Activated T-cell treated with anti-CD3 and anti-CD28 coated beads, Interleukin-2, amount 50 U/mL, for 24 hours (primary cell): ENCODE measurements at regions not wholly inside any gene's neighbourhood (a gene's known extent, or its start where the extent isn't known, plus 50 kb on each side); places are given as distances from the start of the nearest gene placed in this dataset.
"Not testable (repeated sequence)": the region's sequence is repeated elsewhere in the genome, so short reads cannot be mapped to it uniquely, and the experiment has no call there.

Experiments used
- DNase-seq: peaks from one replicate; pipeline ENCODE4 v3.0.0-alpha.2; 2020
- H3K27ac Mint-ChIP-seq: 2 replicates; pipeline ENCODE4 v1.8.0; 2020; ENCODE audit warnings: mild to moderate bottlenecking, mixed read lengths
- H3K27me3 Mint-ChIP-seq: 2 replicates; pipeline ENCODE4 v1.8.0; 2020; ENCODE audit warnings: mixed read lengths
- H3K36me3 Mint-ChIP-seq: 2 replicates; pipeline ENCODE4 v1.8.0; 2020; ENCODE audit warnings: low read depth, mixed read lengths
- H3K4me1 Mint-ChIP-seq: 2 replicates; pipeline ENCODE4 v1.8.0; 2020; ENCODE audit warnings: low read depth, mixed read lengths
- H3K4me3 Mint-ChIP-seq: 2 replicates; pipeline ENCODE4 v1.8.0; 2020; ENCODE audit warnings: mild to moderate bottlenecking, moderate library complexity, mixed read lengths
- H3K9me3 Mint-ChIP-seq: 2 replicates; pipeline ENCODE4 v1.8.0; 2020; ENCODE audit warnings: mixed read lengths

DNA sequence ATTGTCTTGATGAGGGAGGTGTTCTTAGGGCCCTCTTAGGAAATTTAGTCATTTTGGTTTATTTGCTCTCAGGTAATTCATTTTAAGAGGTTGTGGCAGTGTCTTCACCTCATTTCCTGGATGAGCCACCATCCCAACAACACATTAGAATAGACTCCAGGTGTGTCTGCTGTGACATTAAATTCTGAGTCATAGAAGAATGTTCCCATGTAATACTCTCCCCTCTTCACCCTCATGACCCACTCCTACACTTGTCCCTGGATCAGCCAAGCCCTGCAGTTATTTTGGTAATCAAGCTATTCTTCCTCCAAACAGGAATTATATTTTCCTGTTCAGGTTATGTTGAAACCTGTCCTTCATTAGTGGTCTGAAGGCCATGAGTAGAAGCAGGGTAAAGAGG, 944.1 kb downstream of the SORCS3 start:
- Mint-ChIP-seq H3K4me1 (no peaks in the 10 kb centered on the region), H3K4me3 (no peak overlapping the region), H3K27me3 (no peaks in the 10 kb centered on the region), H3K9me3 (peaks cover 16% of the 10 kb centered on the region), H3K36me3 (no peaks in the 10 kb centered on the region), H3K27ac (no peak overlapping the region)
- DNase-seq: no peak

- Mint-ChIP-seq H3K27ac (no peak overlapping the region), H3K27me3 (no peaks in the 10 kb centered on the region), H3K36me3 (no peaks in the 10 kb centered on the region), H3K4me1 (no peaks in the 10 kb centered on the region), H3K4me3 (no peak overlapping the region), H3K9me3 (peaks cover 25% of the 10 kb centered on the region)
- no peak for DNase-seq
Measured at GRCh38 chr10:105579112-105579511, 938.0 kb downstream of the SORCS3 start.

- no peaks in the 10 kb centered on the region for H3K36me3 Mint-ChIP-seq
- H3K27ac Mint-ChIP-seq: no peak overlapping the region
- H3K9me3 Mint-ChIP-seq: peaks cover 29% of the 10 kb centered on the region
Measured at GRCh38 chr10:105577865-105578607, 936.9 kb downstream of the SORCS3 start.

DNA sequence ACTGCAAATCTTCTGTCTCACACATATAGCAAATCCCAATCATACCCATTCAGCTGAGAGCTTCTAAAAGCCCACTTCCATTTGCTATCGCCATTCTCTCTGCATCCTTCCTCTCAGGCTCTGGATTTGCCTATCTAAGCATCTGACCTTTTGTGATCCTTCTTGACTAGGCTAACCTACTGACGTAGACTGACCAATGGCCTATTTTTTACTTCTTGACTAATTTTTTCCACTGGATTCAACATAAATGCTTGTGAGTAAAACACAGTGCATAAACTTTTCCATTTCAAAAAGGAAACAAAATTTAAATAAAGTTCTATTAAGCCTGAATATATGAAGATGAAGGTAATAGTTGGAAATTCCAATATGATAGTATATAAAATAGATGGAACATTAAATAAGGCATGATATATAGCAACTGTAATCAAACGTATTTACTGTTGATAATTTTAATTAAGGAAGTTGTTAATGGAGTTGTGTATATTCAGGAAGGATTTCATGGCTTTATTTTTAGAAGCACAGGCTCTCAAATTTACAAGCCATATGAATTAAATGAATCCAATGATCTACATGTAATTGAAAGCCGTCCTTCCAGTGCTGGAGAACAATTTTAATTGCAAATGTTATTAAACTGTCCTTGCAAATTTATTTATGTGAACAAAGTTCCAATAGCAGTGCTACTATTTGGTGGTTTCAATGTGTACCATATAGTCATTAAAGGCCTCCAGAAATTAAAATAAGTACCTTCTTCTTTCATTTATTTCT, 918.4 kb downstream of the SORCS3 start:
- Mint-ChIP-seq H3K27ac (no peak overlapping the region), H3K4me3 (no peak overlapping the region), H3K4me1 (no peaks in the 10 kb centered on the region), H3K36me3 (no peaks in the 10 kb centered on the region), H3K9me3 (peaks cover 6% of the 10 kb centered on the region), H3K27me3 (no peaks in the 10 kb centered on the region)
- DNase-seq: no peak

More at GRCh38 chr10:105577865-105578607, 936.9 kb downstream of the SORCS3 start:
- Mint-ChIP-seq H3K27me3 (no peaks in the 10 kb centered on the region), H3K4me1 (no peaks in the 10 kb centered on the region), H3K4me3 (no peak overlapping the region)
- DNase-seq: no peak

GRCh38 chr10:105550453-105550852, 909.4 kb downstream of the SORCS3 start:
- H3K27me3 Mint-ChIP-seq, H3K4me1 Mint-ChIP-seq, H3K9me3 Mint-ChIP-seq, H3K4me3 Mint-ChIP-seq, H3K27ac Mint-ChIP-seq, H3K36me3 Mint-ChIP-seq, DNase-seq: not testable (repeated sequence)

- no peak for DNase-seq
- Mint-ChIP-seq H3K9me3 (peaks cover 4% of the 10 kb centered on the region), H3K4me3 (no peak overlapping the region), H3K27ac (no peak overlapping the region), H3K4me1 (no peaks in the 10 kb centered on the region), H3K36me3 (no peaks in the 10 kb centered on the region), H3K27me3 (no peaks in the 10 kb centered on the region)
Measured at GRCh38 chr10:105549731-105550130, 908.6 kb downstream of the SORCS3 start.

DNA sequence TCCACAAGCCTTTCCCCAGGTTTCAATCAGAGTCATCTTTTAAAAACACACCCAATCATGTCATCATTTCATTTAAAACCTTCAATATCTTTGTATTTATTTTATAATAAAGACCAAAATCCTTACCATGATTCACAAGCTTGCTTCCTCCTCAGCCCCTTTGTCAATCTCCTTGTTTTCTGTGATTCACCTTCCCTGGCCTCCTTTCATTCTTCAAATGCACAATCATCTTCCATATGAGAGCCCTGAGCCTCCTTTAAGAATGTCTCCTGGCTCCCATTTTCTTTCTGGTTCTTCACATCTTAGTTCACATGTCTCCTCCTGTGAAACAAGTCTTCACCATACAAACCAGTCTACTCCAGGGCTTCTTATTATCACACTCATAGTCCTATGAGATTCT, 904.0 kb downstream of the SORCS3 start:
- Mint-ChIP-seq H3K9me3 (peaks cover 4% of the 10 kb centered on the region), H3K36me3 (no peaks in the 10 kb centered on the region), H3K4me3 (no peak overlapping the region), H3K27ac (no peak overlapping the region), H3K27me3 (no peaks in the 10 kb centered on the region), H3K4me1 (no peaks in the 10 kb centered on the region)
- no peak for DNase-seq

GRCh38 chr10:105540381-105540780, 899.3 kb downstream of the SORCS3 start:
- H3K9me3 Mint-ChIP-seq: peaks cover 5% of the 10 kb centered on the region
- H3K27ac Mint-ChIP-seq: no peak overlapping the region
- H3K4me3 Mint-ChIP-seq: no peak overlapping the region
- H3K36me3 Mint-ChIP-seq: no peaks in the 10 kb centered on the region
- H3K4me1 Mint-ChIP-seq: no peaks in the 10 kb centered on the region
- no peaks in the 10 kb centered on the region for H3K27me3 Mint-ChIP-seq
- DNase-seq: no peak

DNA sequence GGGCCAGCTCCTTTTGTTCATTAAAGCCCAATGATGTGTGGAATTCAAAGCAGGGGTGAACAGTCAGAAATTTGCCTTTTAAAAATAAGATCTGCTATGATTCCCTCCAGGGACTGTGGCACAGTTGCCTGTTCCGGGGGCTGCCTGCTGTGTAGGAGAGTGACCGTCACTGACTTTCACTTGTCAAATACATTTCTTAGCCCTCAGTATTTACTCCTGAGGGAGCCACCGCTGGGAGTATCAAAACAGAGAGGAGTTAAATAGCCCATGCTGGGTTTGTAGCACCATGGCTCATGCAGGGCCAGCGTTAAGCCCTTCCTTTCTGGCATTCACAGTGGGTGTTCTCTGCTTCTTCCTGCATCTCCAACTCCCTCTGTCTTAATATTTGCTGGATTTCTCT, 897.8 kb downstream of the SORCS3 start:
- Mint-ChIP-seq H3K27me3 (no peaks in the 10 kb centered on the region), H3K9me3 (peaks cover 12% of the 10 kb centered on the region), H3K4me3 (no peak overlapping the region), H3K36me3 (no peaks in the 10 kb centered on the region), H3K4me1 (no peaks in the 10 kb centered on the region), H3K27ac (no peak overlapping the region)
- DNase-seq: no peak

GRCh38 chr10:105535478-105535877, 894.4 kb downstream of the SORCS3 start:
- Mint-ChIP-seq H3K36me3 (no peaks in the 10 kb centered on the region), H3K4me3 (no peak overlapping the region), H3K27ac (no peak overlapping the region), H3K27me3 (no peaks in the 10 kb centered on the region), H3K4me1 (no peaks in the 10 kb centered on the region), H3K9me3 (peaks cover 20% of the 10 kb centered on the region)
- DNase-seq: no peak

- Mint-ChIP-seq H3K36me3 (no peaks in the 10 kb centered on the region), H3K27ac (no peak overlapping the region), H3K4me1 (no peaks in the 10 kb centered on the region), H3K4me3 (no peak overlapping the region), H3K9me3 (peaks cover 17% of the 10 kb centered on the region), H3K27me3 (no peaks in the 10 kb centered on the region)
- no peak for DNase-seq
Measured at GRCh38 chr10:105534086-105534485, 893.0 kb downstream of the SORCS3 start.

- no peaks in the 10 kb centered on the region for H3K27me3 Mint-ChIP-seq
- H3K27ac Mint-ChIP-seq: no peak overlapping the region
- no peaks in the 10 kb centered on the region for H3K36me3 Mint-ChIP-seq
- H3K4me1 Mint-ChIP-seq: no peaks in the 10 kb centered on the region
- peaks cover 2% of the 10 kb centered on the region for H3K9me3 Mint-ChIP-seq
- no peak overlapping the region for H3K4me3 Mint-ChIP-seq
- no peak for DNase-seq
Measured at GRCh38 chr10:105516511-105516910, 875.4 kb downstream of the SORCS3 start.

DNA sequence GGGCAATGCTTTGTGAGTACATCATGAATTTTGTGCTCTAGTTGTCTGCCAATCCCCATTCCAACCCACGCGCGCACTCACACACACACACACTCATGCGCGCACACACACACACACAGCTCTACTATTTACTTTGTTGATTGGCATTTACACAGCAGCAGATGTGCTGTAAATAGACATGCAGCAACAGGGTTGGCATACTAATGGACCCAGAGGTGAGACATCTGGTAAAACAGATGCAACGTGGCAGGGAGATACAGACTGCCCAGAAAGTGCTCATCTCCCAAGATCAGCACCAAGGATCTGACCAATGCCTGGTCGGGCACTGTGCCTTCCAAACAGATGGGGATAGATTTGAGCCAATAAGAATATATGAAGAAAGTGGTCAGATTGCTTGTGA, 873.0 kb downstream of the SORCS3 start:
- Mint-ChIP-seq H3K4me1 (no peaks in the 10 kb centered on the region), H3K9me3 (peaks cover 2% of the 10 kb centered on the region), H3K4me3 (no peak overlapping the region), H3K36me3 (no peaks in the 10 kb centered on the region), H3K27me3 (no peaks in the 10 kb centered on the region), H3K27ac (no peak overlapping the region)
- no peak for DNase-seq

- H3K4me1 Mint-ChIP-seq: no peaks in the 10 kb centered on the region
- no peak overlapping the region for H3K27ac Mint-ChIP-seq
- peaks cover 2% of the 10 kb centered on the region for H3K9me3 Mint-ChIP-seq
- no peak for DNase-seq
- H3K36me3 Mint-ChIP-seq: no peaks in the 10 kb centered on the region
- H3K4me3 Mint-ChIP-seq: no peak overlapping the region
- H3K27me3 Mint-ChIP-seq: no peaks in the 10 kb centered on the region
Measured at GRCh38 chr10:105509517-105509916, 868.4 kb downstream of the SORCS3 start.

DNA sequence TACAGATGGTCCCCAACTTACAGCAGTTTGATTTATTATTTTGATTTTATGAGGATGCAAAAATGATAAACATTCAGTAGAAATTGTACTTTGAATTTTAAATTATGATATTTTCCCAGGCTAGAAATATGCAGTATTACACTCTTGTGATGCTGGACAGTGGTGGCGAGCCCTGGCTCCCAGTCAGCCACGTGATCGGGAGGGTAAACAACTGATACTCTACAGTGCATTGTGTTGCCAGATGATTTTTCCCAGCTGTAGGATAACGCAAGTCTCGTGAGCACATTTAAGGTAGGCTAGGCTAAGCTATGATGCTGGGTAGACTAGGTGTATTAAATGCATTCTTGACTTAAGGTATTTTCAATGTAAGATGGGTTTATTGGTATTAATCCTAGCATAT, 865.2 kb downstream of the SORCS3 start:
- no peak overlapping the region for H3K27ac Mint-ChIP-seq
- no peaks in the 10 kb centered on the region for H3K27me3 Mint-ChIP-seq
- H3K9me3 Mint-ChIP-seq: no peaks in the 10 kb centered on the region
- H3K36me3 Mint-ChIP-seq: no peaks in the 10 kb centered on the region
- no peak overlapping the region for H3K4me3 Mint-ChIP-seq
- DNase-seq: no peak
- H3K4me1 Mint-ChIP-seq: no peaks in the 10 kb centered on the region
